ENCODE measurements at regions not wholly inside any gene's neighbourhood (a gene's known extent, or its start where the extent isn't known, plus 50 kb on each side); places are given as distances from the start of the nearest gene placed in this dataset.

DNA sequence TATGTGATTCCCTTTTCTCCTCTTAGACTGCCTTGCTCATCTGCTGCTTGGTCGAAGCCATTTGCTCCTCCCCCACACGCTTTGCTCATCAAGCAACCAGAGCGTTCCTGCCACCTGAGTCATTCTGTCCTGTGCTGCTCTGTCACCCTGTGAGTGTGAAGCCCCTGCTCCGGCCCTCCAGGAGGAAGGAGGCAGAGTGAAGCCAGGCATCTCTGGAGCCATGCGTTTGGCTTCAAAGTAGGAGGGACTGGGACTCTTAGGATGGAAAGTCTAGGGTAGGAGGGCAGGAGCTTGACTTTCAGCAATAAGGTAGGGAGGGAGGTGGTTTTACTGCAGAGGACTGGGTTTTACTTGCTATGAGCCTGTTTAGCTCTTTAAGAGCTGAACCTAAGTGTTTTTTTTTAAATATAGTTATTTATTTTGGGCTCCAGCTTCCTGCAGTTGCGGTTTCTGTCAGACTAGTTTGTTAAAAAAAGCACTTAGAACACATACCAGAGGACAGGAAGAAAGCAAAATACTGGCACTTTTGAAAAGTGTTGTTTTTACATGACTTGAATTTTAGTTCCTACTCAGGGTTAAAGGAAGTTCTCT, 63.6 kb downstream of the SPINK2 start:
- FAIRE-seq (peak; percentile 86), DNase-seq (ENCODE audit: low spot score) (peak; percentile 96)

DNA sequence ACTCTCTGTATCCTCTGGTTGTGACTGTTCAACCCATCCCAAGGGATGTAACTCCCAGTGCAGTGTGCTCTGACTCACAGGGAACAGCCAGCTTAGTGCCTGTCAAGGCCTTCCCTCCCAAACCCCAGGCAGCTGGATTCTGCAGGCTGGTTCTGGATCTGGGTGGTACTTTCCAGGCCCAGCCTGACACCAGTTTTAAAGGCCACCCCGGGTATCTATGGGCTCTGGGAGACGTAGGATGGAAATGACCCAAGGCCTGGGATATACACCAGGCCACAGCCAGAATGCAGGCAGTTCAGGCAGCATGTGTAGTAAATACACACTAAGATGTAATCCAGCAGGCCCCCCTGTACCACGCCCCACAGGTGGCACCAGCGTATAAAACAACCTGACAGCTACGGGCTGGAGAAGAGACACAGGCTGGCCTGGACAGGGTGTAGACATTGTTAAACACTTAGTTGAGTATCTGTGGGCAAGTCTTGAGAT, 64.2 kb downstream of the SPINK2 start:
- DNase-seq (ENCODE audit: low spot score) = peak; percentile 78
- peak; percentile 55 for FAIRE-seq

DNA sequence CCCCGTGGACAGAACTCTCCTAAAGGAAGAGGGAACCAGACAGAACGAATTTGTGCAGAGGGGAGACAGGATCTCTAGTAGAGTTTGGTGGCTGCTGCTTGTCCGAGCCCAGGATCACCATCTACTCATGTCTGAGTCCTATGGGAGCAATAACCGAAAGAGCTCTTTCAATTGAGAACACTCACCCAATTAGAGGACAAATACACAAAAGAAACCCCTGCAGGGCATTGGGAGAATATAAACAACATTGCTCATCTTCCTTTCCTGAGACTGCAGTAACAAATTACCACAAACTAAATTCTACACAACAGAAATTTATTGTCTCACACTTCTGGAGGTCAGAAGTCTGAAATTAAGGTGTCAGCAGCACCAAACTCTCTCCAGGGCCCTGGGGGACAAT, 65.6 kb downstream of the SPINK2 start:
- DNase-seq (ENCODE audit: low spot score) (no peak), FAIRE-seq (no peak)

- FAIRE-seq (no peak), DNase-seq (ENCODE audit: low spot score) (no peak)
Observed at GRCh38 chr4:56752985-56753384, 68.5 kb downstream of the SPINK2 start.

DNA sequence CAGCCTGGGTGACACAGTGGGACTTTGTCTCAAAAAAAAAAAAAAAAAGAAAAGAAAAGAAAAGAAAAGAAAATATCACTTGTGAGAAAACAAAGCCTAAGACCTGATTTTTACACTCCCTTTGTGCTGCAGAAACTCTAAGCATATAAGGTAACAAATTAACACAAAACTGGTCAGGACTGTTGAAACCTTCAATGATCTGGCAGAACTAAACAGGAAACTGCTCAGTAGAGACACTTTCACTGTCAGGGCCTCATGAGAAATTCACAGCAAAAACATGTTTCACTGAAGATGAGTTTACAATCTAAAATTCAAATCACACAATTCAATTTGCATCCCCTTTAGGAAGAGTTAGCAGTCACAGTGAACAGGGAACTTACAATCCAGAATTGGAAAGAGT, 69.1 kb upstream of the HOPX start:
- DNase-seq (ENCODE audit: low spot score) (no peak), FAIRE-seq (no peak)

DNA sequence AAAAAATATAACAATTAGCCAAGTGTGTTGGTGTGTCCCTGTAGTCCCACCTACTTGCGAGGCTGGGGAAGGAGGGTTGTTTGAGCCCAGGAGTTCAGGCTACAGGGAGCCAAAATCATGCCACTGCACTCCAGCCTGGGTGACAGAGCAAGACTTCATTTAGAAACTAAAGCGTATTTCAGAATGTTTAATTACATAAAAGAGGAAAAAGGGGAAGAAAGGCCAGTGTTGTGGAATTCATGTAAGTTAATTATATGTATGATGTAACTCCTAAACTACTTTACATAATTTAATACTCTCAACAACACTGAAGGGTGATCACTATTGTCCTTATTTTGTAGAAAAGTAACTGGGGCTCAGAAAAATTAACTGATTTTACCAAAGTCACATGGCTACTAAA, 67.2 kb upstream of the HOPX start:
- no peak for FAIRE-seq
- no peak for DNase-seq (ENCODE audit: low spot score)

- no peak for DNase-seq (ENCODE audit: low spot score)
Observed at GRCh38 chr4:56746639-56747038, 65.5 kb upstream of the HOPX start.

GRCh38 chr4:56745042-56745441, 63.9 kb upstream of the HOPX start:
- FAIRE-seq = no peak

More at GRCh38 chr4:56746639-56747038, 65.5 kb upstream of the HOPX start:
- FAIRE-seq = no peak

DNA sequence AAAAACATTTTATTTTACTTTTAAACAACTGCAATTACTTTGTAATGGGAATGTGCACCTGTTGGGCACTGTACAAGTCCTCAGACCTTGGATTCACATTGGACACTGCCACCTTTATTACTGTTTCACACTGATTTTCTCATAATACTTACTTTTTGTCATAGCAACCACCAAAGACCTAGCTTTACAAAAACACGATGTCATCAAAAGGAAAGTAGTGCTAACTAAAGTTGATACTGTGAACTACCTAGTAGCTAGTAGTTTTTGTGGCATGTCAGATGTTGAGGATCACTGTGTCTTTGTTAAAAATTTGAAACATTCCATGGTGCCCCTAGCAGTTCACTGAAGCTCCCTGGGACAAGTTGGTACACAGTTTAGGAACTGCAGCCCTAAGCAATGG, 62.9 kb upstream of the HOPX start:
- no peak for DNase-seq (ENCODE audit: low spot score)
- no peak for FAIRE-seq

More at GRCh38 chr4:56745042-56745441, 63.9 kb upstream of the HOPX start:
- no peak for DNase-seq (ENCODE audit: low spot score)

DNA sequence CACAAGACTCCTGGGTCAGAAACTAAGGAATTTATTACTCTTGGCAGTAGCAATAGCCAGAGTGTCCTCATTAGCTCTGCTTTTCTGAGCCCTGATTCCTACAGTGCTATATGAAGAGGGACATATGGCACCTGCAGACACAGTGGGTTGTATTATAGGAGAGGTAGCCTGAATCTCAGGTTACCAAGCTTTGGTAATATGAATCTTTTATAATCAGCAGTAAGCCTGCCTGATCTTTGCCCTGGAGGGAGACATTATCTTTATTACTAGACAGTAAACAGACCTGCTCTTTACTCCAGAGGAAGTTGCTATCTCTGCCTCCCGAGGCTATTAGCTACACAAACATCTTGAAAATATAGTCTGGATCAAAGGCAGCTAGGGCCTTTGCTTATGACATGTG, 62.5 kb upstream of the HOPX start:
- no peak for FAIRE-seq

GRCh38 chr4:56742080-56742871, 61.2 kb upstream of the HOPX start:
- FAIRE-seq = peak; percentile 94

More for the DNA sequence above, 62.5 kb upstream of the HOPX start:
- no peak for DNase-seq (ENCODE audit: low spot score)

GRCh38 chr4:56741595-56741994, 60.5 kb upstream of the HOPX start:
- DNase-seq (ENCODE audit: low spot score) (no peak), FAIRE-seq (peak; percentile 73)

More at GRCh38 chr4:56742080-56742871, 61.2 kb upstream of the HOPX start:
- DNase-seq (ENCODE audit: low spot score) = peak; percentile 88

DNA sequence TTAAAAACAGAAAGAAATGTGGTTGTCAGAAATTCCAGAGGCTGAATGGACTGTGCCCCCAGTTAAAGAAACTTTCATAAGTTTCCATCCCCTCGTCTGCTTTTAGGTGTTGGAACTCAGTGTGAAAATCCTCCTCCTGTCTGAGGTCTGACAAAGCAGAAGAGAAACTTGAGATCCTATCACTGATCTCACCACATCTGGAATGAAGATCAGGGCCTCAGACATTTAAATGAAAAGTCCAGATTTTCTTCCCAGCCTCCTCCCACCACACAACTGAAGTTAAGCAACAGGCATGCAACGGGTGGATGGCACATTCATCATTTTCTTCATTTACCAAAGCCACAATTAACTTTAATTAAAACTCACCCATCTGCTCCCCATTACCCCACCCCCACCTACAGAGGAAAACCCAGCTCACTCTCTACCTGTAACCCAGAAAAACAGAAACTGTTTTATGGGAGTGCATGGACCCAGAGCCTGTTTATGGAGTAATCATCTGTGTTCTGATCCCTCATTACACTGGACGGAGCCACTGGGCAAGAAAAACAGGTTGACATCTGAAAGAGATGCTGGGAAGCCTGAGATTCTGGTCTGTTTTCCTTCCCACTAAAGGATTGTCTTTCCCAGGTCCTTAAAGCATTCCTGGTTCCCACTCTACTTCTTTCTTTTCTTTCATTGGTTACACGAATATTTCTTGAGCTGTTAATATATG, 58.1 kb upstream of the HOPX start:
- FAIRE-seq = no peak
- DNase-seq (ENCODE audit: low spot score) = no peak

DNA sequence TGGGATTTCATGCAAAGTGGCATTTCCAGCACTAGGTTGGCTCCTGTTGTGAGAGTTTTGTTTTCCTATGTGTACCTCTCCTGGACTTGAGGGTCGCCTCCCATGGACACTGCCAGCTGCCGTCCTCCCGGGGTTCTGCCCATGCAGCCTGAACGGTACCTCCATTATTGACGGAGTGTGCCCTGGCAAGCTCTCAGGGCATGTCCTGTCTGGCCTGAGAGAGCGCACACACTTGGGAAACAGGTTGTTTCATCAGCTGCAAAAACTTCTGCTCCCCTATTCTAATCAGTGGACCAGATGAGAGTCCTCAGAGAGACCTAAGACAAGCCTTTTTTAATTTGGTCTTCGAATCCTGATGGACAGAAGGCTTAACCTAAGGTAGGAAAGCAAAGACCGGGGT, 56.6 kb upstream of the HOPX start:
- no peak for FAIRE-seq
- DNase-seq (ENCODE audit: low spot score) = no peak

GRCh38 chr4:56733352-56733751, 52.3 kb upstream of the HOPX start:
- no peak for FAIRE-seq
- DNase-seq (ENCODE audit: low spot score) = no peak

GRCh38 chr4:56732301-56732700, 51.2 kb upstream of the HOPX start:
- no peak for FAIRE-seq
- no peak for DNase-seq (ENCODE audit: low spot score)

DNA sequence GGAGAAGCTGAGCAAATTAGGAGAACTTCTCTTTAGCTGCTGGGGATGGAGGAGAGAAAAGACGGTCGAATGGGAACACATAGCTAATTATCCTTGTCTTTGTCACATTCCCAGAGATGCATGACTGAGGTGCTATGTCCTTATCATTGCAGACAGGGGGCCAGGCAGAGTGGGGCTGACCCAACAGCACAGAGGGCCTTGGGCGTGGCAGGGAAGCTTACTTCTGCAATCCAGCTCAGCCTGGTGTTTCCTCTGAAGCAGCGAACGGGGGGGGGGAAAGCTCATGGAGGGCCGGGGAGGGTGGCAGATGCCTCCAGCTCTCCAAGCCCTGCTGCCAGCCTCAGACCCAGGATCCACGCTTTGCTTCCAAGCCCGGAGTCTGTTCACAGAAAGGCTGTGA, 50.8 kb upstream of the HOPX start:
- no peak for FAIRE-seq
- no peak for DNase-seq (ENCODE audit: low spot score)
